Neuronal stem cell (in vitro differentiated cells): ENCODE measurements at regions not wholly inside any gene's neighbourhood (a gene's known extent, or its start where the extent isn't known, plus 50 kb on each side); places are given as distances from the start of the nearest gene placed in this dataset.

Source experiments
- DNase-seq: peaks from one replicate; pipeline ENCODE4 v3.0.0-alpha.2; 2013; ENCODE audit warnings: low spot score
- H2AFZ ChIP-seq: one replicate; pipeline ENCODE4 v1.6.1; 2013; ENCODE audit warnings: mild to moderate bottlenecking, low read length, inconsistent platforms
- H2AK5ac ChIP-seq: 2 replicates; pipeline ENCODE4 v1.6.1; 2013; ENCODE audit warnings: low read depth, mild to moderate bottlenecking, inconsistent platforms, low read length, moderate library complexity, mixed read lengths
- H2BK120ac ChIP-seq: 2 replicates; pipeline ENCODE4 v1.6.1; 2013; ENCODE audit warnings: low read depth, mild to moderate bottlenecking, inconsistent platforms, low read length, moderate library complexity, mixed read lengths
- H2BK12ac ChIP-seq: one replicate; pipeline ENCODE4 v1.6.1; 2013; ENCODE audit warnings: low read length, inconsistent platforms
- H2BK15ac ChIP-seq: 2 replicates; pipeline ENCODE4 v1.6.1; 2013; ENCODE audit warnings: mild to moderate bottlenecking, low read length, inconsistent platforms, mixed read lengths
- H2BK5ac ChIP-seq: one replicate; pipeline ENCODE4 v1.6.1; 2013; ENCODE audit warnings: inconsistent platforms, mild to moderate bottlenecking, low read length, moderate library complexity
- H3K14ac ChIP-seq: one replicate; pipeline ENCODE4 v1.6.1; 2013; ENCODE audit warnings: low read length, inconsistent platforms
- H3K18ac ChIP-seq: 2 replicates; pipeline ENCODE4 v1.6.1; 2013; ENCODE audit warnings: low read length, inconsistent platforms
- H3K23ac ChIP-seq: 2 replicates; pipeline ENCODE4 v1.6.1; 2013; ENCODE audit warnings: low read depth, mild to moderate bottlenecking, mixed read lengths, low read length, inconsistent platforms; ENCODE audit not compliant: poor library complexity
- H3K27ac ChIP-seq: replicated peaks from 3 replicates; pipeline ENCODE4 v1.5.1; 2013; ENCODE audit warnings: low read length, inconsistent platforms
- H3K27me3 ChIP-seq, 3 experiments: 2 replicates each; pipeline ENCODE4 v1.6.1; 2013; ENCODE audit warnings: low read length in 3 of 3, mild to moderate bottlenecking in 2 of 3, inconsistent platforms in 1 of 3, low read depth in 1 of 3, mixed read lengths in 1 of 3, moderate library complexity in 1 of 3; ENCODE audit not compliant: control insufficient read depth in 3 of 3, insufficient read depth in 3 of 3
- H3K36me3 ChIP-seq, 2 donors: replicated peaks in 1 of 2; 2 replicates each; pipeline ENCODE4 v1.6.1; 2013; ENCODE audit warnings: low read length in 2 of 2; ENCODE audit not compliant: control insufficient read depth in 2 of 2, insufficient read depth in 2 of 2
- H3K4ac ChIP-seq: 2 replicates; pipeline ENCODE4 v1.6.1; 2013; ENCODE audit warnings: inconsistent platforms, mild to moderate bottlenecking, low read length, moderate library complexity
- H3K4me1 ChIP-seq, 2 donors: 1 replicate in 1 of 2; 2 replicates in 1 of 2; pipeline ENCODE4 v1.6.1; 2013; ENCODE audit warnings: low read length in 2 of 2, low read depth in 1 of 2; ENCODE audit not compliant: control insufficient read depth in 2 of 2, insufficient read depth in 1 of 2
- H3K4me2 ChIP-seq: one replicate; pipeline ENCODE4 v1.6.1; 2013; ENCODE audit warnings: mild to moderate bottlenecking, low read length, inconsistent platforms; ENCODE audit not compliant: insufficient read depth, poor library complexity, severe bottlenecking
- H3K4me3 ChIP-seq, 2 donors: 2 replicates each; pipeline ENCODE4 v1.5.1; 2013; ENCODE audit warnings: low read length in 2 of 2, mild to moderate bottlenecking in 2 of 2, inconsistent platforms in 1 of 2, moderate library complexity in 1 of 2
- H3K79me1 ChIP-seq: one replicate; pipeline ENCODE4 v1.6.1; 2013; ENCODE audit warnings: low read depth, mild to moderate bottlenecking, inconsistent platforms, low read length, moderate library complexity
- H3K9ac ChIP-seq: one replicate; pipeline ENCODE4 v1.6.1; 2013; ENCODE audit warnings: mild to moderate bottlenecking, low read depth, low read length, inconsistent platforms; ENCODE audit not compliant: poor library complexity
- H3K9me3 ChIP-seq, 2 donors: replicated peaks in 1 of 2; 2 replicates each; pipeline versions ENCODE3 to v1.6.1; 2013; ENCODE audit warnings: low read length in 2 of 2, mild to moderate bottlenecking in 2 of 2, inconsistent platforms in 1 of 2, low read depth in 1 of 2, mixed read lengths in 1 of 2, moderate library complexity in 1 of 2; ENCODE audit not compliant: control insufficient read depth in 2 of 2, insufficient read depth in 1 of 2
- H4K8ac ChIP-seq: one replicate; pipeline ENCODE4 v1.6.1; 2013; ENCODE audit warnings: low read depth, mild to moderate bottlenecking, inconsistent platforms, low read length, moderate library complexity
- H4K91ac ChIP-seq: one replicate; pipeline ENCODE4 v1.6.1; 2013; ENCODE audit warnings: low read length, low read depth, mild to moderate bottlenecking, inconsistent platforms; ENCODE audit not compliant: poor library complexity
- WGBS, 2 donors: extraction: QIAGEN DNeasy Blood & Tissue Kit; methylation state at CpG; one replicate each; pipeline ENCODE4 v1.1.7; 2013; ENCODE audit warnings: missing lambda C conversion rate in 2 of 2, mixed read lengths in 1 of 2; ENCODE audit not compliant: insufficient read length in 2 of 2, insufficient replicate concordance in 1 of 2; ENCODE audit errors: extremely low coverage in 2 of 2; 5-methylcytosine and 5-hydroxymethylcytosine counted together

DNA sequence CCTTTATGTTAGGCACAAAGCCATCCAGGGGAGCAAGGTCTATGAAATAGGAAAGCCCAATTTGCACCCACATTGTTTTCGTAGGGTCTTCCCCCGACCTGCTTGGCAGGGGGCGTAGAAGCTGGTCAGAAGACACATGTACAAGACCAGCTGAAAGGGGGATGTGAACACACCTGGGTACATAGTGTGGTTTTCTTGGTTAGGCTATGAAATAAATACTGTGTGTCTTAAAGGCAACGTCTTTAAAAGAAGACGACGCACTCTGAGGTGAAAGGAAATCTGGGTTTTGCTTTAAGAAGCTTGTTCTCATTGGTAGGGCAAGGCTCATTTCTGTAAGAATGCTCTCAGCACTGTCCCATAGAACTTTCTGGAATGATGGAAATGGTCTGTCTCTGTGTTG, 60.0 kb upstream of the KLF7 start:
- no peak overlapping the region for H3K4me2 ChIP-seq
- H2AK5ac ChIP-seq: no peak overlapping the region
- DNase-seq: no peak
- no peak overlapping the region for H3K18ac ChIP-seq
- H3K79me1 ChIP-seq: no peaks in the 10 kb centered on the region
- no peak overlapping the region for H2BK120ac ChIP-seq
- WGBS, 2 donors: no CpG with 5 or more reads among the region's 6 CpGs
- H4K91ac ChIP-seq: no peak overlapping the region
- no peak overlapping the region for H3K27ac ChIP-seq
- no peak overlapping the region for H3K23ac ChIP-seq
- H2BK15ac ChIP-seq: no peak overlapping the region
- H4K8ac ChIP-seq: no peak overlapping the region
- H3K4ac ChIP-seq: no peak overlapping the region
- H2BK12ac ChIP-seq: peak overlapping the region; percentile 86
- no peaks in the 10 kb centered on the region for H3K27me3 ChIP-seq
- no peak overlapping the region for H3K9ac ChIP-seq
- peaks cover 33 to 34% of the 10 kb centered on the region in 2 donors for H3K4me1 ChIP-seq
- H3K9me3 ChIP-seq: no peaks in the 10 kb centered on the region
- no peaks in the 10 kb centered on the region for H3K36me3 ChIP-seq
- H2AFZ ChIP-seq: peak overlapping the region; percentile 11
- no peak overlapping the region for H3K14ac ChIP-seq
- H2BK5ac ChIP-seq: no peak overlapping the region
- no peak overlapping the region for H3K4me3 ChIP-seq

- H3K18ac ChIP-seq: no peak overlapping the region
- H2BK120ac ChIP-seq: no peak overlapping the region
- H2BK12ac ChIP-seq: no peak overlapping the region
- no peak overlapping the region for H2AK5ac ChIP-seq
- H2BK15ac ChIP-seq: no peak overlapping the region
- H3K9ac ChIP-seq: no peak overlapping the region
- peaks cover 34 to 35% of the 10 kb centered on the region in 2 donors for H3K4me1 ChIP-seq
- no peak overlapping the region for H2BK5ac ChIP-seq
- H3K4me3 ChIP-seq: no peak overlapping the region
- H3K14ac ChIP-seq: no peak overlapping the region
- no peaks in the 10 kb centered on the region for H3K79me1 ChIP-seq
- H3K4me2 ChIP-seq: no peak overlapping the region
- no peak overlapping the region for H4K91ac ChIP-seq
- no peak overlapping the region for H3K27ac ChIP-seq
- no peak overlapping the region for H4K8ac ChIP-seq
- no peak overlapping the region for H3K23ac ChIP-seq
- no peaks in the 10 kb centered on the region for H3K9me3 ChIP-seq
- DNase-seq: no peak
- no peak overlapping the region for H2AFZ ChIP-seq
- H3K36me3 ChIP-seq: no peaks in the 10 kb centered on the region
- H3K27me3 ChIP-seq: no peaks in the 10 kb centered on the region
- no peak overlapping the region for H3K4ac ChIP-seq
Observed at GRCh38 chr2:207226243-207226642, 60.5 kb upstream of the KLF7 start.

DNA sequence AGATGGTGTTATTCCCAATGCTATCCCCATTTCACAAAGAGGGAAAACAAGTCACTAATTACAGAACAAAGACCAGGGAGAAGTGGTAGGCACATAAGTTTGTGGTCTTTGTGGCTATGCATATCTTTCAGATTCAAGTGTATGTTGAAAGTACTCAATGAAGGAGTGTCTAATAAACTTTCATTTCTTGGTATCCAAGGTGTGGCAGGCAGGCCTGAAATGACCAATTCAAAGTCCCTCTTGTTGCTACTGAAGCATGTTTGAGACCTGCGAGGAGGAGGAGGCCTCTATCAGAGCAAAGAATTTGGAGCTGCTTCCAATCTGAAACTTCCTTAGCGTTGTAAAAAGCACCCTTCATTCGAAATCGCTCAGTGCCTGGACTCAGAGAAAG, 60.9 kb upstream of the KLF7 start:
- Histone ChIP-seq H2BK120ac (no peak overlapping the region), H3K4me1 (peaks cover 35 to 39% of the 10 kb centered on the region in 2 donors), H3K14ac (no peak overlapping the region), H3K23ac (no peak overlapping the region), H3K4me2 (peak overlapping the region; percentile 50), H2BK15ac (no peak overlapping the region), H2BK5ac (no peak overlapping the region), H3K9ac (no peak overlapping the region), H2AFZ (no peak overlapping the region), H3K79me1 (no peaks in the 10 kb centered on the region), H3K4me3 (no peak overlapping the region), H4K91ac (no peak overlapping the region), H3K27ac (peak overlapping the region; percentile 27), H3K27me3 (no peaks in the 10 kb centered on the region), H3K4ac (no peak overlapping the region), H4K8ac (no peak overlapping the region), H3K9me3 (no peaks in the 10 kb centered on the region), H2AK5ac (no peak overlapping the region), H3K18ac (no peak overlapping the region), H3K36me3 (no peaks in the 10 kb centered on the region), H2BK12ac (no peak overlapping the region)
- DNase-seq: no peak
- WGBS, 2 donors: no CpG with 5 or more reads among the region's 4 CpGs

- peak; percentile 58 for DNase-seq
- Histone ChIP-seq H4K91ac (no peak overlapping the region), H3K4me2 (peak overlapping the region; percentile 50), H3K18ac (peak overlapping the region; percentile 49), H3K4ac (no peak overlapping the region), H2BK15ac (no peak overlapping the region), H2BK5ac (no peak overlapping the region), H2AFZ (no peak overlapping the region), H2BK120ac (no peak overlapping the region), H3K9ac (no peak overlapping the region), H2BK12ac (no peak overlapping the region), H3K9me3 (no peaks in the 10 kb centered on the region), H3K36me3 (no peaks in the 10 kb centered on the region), H4K8ac (no peak overlapping the region), H3K23ac (no peak overlapping the region), H3K4me3 (no peak overlapping the region), H2AK5ac (no peak overlapping the region), H3K27me3 (no peaks in the 10 kb centered on the region), H3K27ac (peak overlapping the region; percentile 27), H3K79me1 (no peaks in the 10 kb centered on the region), H3K14ac (no peak overlapping the region), H3K4me1 (peaks cover 35 to 37% of the 10 kb centered on the region in 2 donors)
- WGBS, 2 donors: no CpG with 5 or more reads among the region's 18 CpGs
Observed at GRCh38 chr2:207227062-207227748, 61.5 kb upstream of the KLF7 start.
